CD8-positive, alpha-beta memory T cell (primary cell): ENCODE measurements at regions not wholly inside any gene's neighbourhood (a gene's known extent, or its start where the extent isn't known, plus 50 kb on each side); places are given as distances from the start of the nearest gene placed in this dataset.

Experiments
- CTCF ChIA-PET: fragments of 350-600 bp; sonication (Branson Sonifier 250); formaldehyde crosslinking; loops from one replicate; lab custom pipeline; 2021; ENCODE audit warnings: antibody characterized with exemption; lab: Charles Lee
- POLR2A ChIA-PET: fragments of 350-600 bp; sonication (Branson Sonifier 250); formaldehyde crosslinking; loops from one replicate; lab custom pipeline; 2021; ENCODE audit warnings: antibody characterized with exemption; lab: Charles Lee
- DNase-seq, 5 donors: peaks; one replicate each; pipeline versions ENCODE4 v3.0.0 to v3.0.0-alpha.2; 2020 to 2022; ENCODE audit warnings: mixed read lengths in 1 of 5
- H3K27ac ChIP-seq: one replicate; pipeline ENCODE4 v1.7.0; 2013; ENCODE audit warnings: low read depth, mild to moderate bottlenecking, low read length, moderate library complexity
- H3K27me3 ChIP-seq: 2 replicates; pipeline ENCODE4 v1.7.0; 2013; ENCODE audit warnings: low read length, mild to moderate bottlenecking; ENCODE audit not compliant: insufficient read depth, poor library complexity, severe bottlenecking
- H3K36me3 ChIP-seq: 2 replicates; pipeline ENCODE4 v1.7.0; 2013; ENCODE audit warnings: mild to moderate bottlenecking, low read length, moderate library complexity; ENCODE audit not compliant: insufficient read depth
- H3K4me1 ChIP-seq: 2 replicates; pipeline ENCODE4 v1.7.0; 2013; ENCODE audit warnings: mild to moderate bottlenecking, low read length, moderate library complexity; ENCODE audit not compliant: insufficient read depth
- H3K4me3 ChIP-seq: 2 replicates; pipeline ENCODE4 v1.7.0; 2013; ENCODE audit warnings: mild to moderate bottlenecking, low read length
- H3K9me3 ChIP-seq: 2 replicates; pipeline ENCODE4 v1.7.0; 2013; ENCODE audit warnings: mild to moderate bottlenecking, low read length
- H3K27ac Mint-ChIP-seq, 8 donors: one replicate each; pipeline ENCODE4 v1.8.0; 2020 to 2021; ENCODE audit warnings: mixed read lengths in 8 of 8, mild to moderate bottlenecking in 6 of 8, inconsistent platforms in 3 of 8, moderate library complexity in 3 of 8
- H3K27me3 Mint-ChIP-seq, 2 donors: one replicate each; pipeline ENCODE4 v1.8.0; 2020 to 2021; ENCODE audit warnings: mixed read lengths in 2 of 2, mild to moderate bottlenecking in 1 of 2, moderate library complexity in 1 of 2
- H3K36me3 Mint-ChIP-seq, 3 donors: one replicate each; pipeline ENCODE4 v1.8.0; 2020 to 2021; ENCODE audit warnings: mixed read lengths in 3 of 3, inconsistent platforms in 1 of 3, mild to moderate bottlenecking in 1 of 3
- H3K4me1 Mint-ChIP-seq, 3 donors: one replicate each; pipeline ENCODE4 v1.8.0; 2020 to 2021; ENCODE audit warnings: mixed read lengths in 3 of 3, inconsistent platforms in 1 of 3, mild to moderate bottlenecking in 1 of 3
- H3K4me3 Mint-ChIP-seq, 7 donors: one replicate each; pipeline ENCODE4 v1.8.0; 2020 to 2021; ENCODE audit warnings: mixed read lengths in 7 of 7, mild to moderate bottlenecking in 6 of 7, moderate library complexity in 4 of 7, inconsistent platforms in 2 of 7
- H3K9me3 Mint-ChIP-seq, 5 donors: one replicate each; pipeline ENCODE4 v1.8.0; 2020 to 2022; ENCODE audit warnings: mixed read lengths in 5 of 5, mild to moderate bottlenecking in 3 of 5, moderate library complexity in 2 of 5, inconsistent platforms in 1 of 5

DNA sequence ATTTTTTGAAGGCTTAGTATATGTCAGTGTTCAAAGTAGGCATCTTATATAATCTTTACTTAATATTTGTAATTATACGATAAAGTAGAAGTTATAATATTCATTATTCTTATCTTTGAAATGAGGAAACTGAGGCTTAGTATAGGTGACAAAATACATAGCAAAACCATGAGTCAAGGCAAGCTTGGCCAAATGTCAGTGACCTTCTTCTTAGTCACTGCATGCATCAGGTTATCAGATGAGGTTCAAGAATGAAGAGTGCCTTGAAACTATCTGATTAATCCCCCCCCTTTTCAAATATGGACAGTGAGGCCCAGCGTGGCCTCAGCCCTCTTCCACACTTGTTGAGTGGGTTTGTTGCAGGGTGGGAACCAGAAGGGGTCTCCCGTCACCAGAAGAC is 59.3 kb downstream of the PMAIP1 start:
- no peaks in the 10 kb centered on the region for H3K27me3 ChIP-seq
- no peak overlapping the region for H3K4me3 Mint-ChIP-seq
- no peaks in the 10 kb centered on the region for H3K9me3 ChIP-seq
- no peak overlapping the region for H3K27ac ChIP-seq
- no peaks in the 10 kb centered on the region for H3K36me3 Mint-ChIP-seq
- ChIA-PET CTCF (no interaction called here), POLR2A (no interaction called here)
- H3K4me1 ChIP-seq, result no peaks in the 10 kb centered on the region
- DNase-seq, result no peak
- no peaks in the 10 kb centered on the region for H3K36me3 ChIP-seq
- H3K27me3 Mint-ChIP-seq, result peaks cover 2 to 5% of the 10 kb centered on the region in 2 donors
- no peak overlapping the region for H3K27ac Mint-ChIP-seq
- H3K4me3 ChIP-seq, result no peak overlapping the region
- H3K4me1 Mint-ChIP-seq, result peaks cover 0 to 14% (median 6%) of the 10 kb centered on the region in 3 donors
- no peaks in the 10 kb centered on the region for H3K9me3 Mint-ChIP-seq

DNA sequence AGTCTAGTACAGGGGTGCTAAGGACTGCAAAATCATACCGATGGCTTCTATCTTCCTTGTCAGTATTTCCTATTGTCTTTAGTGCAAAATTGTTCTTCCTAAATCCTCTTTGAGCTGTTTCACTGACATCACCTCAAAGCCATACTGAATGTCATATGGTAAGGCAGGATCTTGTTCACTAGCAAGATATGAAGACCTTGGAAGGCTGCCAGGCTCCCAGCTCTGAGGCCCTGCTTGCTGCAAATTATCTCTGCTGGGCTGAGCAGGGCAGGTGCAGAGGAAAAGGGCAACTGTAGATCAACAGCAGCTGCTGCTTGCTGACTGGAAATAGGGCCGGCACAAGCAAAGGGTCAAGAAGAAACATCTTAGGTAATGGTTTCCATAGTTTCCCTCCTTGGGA is 58.2 kb downstream of the PMAIP1 start:
- H3K27me3 ChIP-seq, result no peaks in the 10 kb centered on the region
- peaks cover 0 to 16% (median 13%) of the 10 kb centered on the region in 3 donors for H3K4me1 Mint-ChIP-seq
- DNase-seq, result no peak
- no peak overlapping the region for H3K27ac ChIP-seq
- no peaks in the 10 kb centered on the region for H3K9me3 Mint-ChIP-seq
- no peak overlapping the region for H3K4me3 ChIP-seq
- peaks cover under 1 to 2% of the 10 kb centered on the region in 2 donors for H3K27me3 Mint-ChIP-seq
- H3K27ac Mint-ChIP-seq, result no peak overlapping the region
- ChIA-PET POLR2A (no interaction called here), CTCF (no interaction called here)
- H3K36me3 Mint-ChIP-seq, result no peaks in the 10 kb centered on the region
- no peaks in the 10 kb centered on the region for H3K4me1 ChIP-seq
- no peak overlapping the region for H3K4me3 Mint-ChIP-seq
- no peaks in the 10 kb centered on the region for H3K9me3 ChIP-seq
- no peaks in the 10 kb centered on the region for H3K36me3 ChIP-seq

- DNase-seq, result no peak
- ChIA-PET CTCF (interaction anchor here (1.0 kb wide), 1 partner anchor 34 kb away, joined by 3 read pairs; no protein-coding TSS in a partner anchor), POLR2A (no interaction called here)
- H3K27me3 ChIP-seq, result no peaks in the 10 kb centered on the region
- Mint-ChIP-seq H3K27ac (peak overlapping the region in 1 of 8 donors; percentile 12), H3K4me3 (no peak overlapping the region), H3K27me3 (peaks cover 0 to 1% of the 10 kb centered on the region in 2 donors), H3K36me3 (no peaks in the 10 kb centered on the region), H3K9me3 (no peaks in the 10 kb centered on the region), H3K4me1 (peaks cover 0 to 26% (median 18%) of the 10 kb centered on the region in 3 donors)
- no peaks in the 10 kb centered on the region for H3K4me1 ChIP-seq
- no peak overlapping the region for H3K27ac ChIP-seq
- H3K9me3 ChIP-seq, result no peaks in the 10 kb centered on the region
- H3K4me3 ChIP-seq, result no peak overlapping the region
- no peaks in the 10 kb centered on the region for H3K36me3 ChIP-seq
Measured at GRCh38 chr18:59954755-59955156, 55.0 kb downstream of the PMAIP1 start.

DNA sequence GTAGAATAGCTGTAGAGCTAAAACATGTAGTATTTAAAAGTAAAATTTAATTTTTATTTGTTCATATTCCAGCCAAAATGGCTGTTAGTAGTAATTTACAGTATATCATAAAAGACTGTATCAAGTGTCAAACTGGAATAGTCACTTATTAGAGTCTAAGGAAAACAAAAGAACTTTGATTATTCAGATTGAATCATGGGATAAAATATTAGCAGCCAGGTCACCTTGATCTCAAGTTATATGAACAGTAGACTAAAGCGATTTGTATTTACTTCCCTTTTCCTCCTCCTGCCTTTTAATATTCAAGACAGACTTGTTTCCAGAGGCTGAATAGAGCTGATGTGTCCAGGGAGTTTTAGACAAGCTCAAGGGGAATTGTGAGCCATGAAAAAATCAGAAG is 54.4 kb downstream of the PMAIP1 start:
- ChIA-PET CTCF (no interaction called here), POLR2A (interaction anchor here (0.5 kb wide), 1 partner anchor 58 kb away, joined by 4 read pairs; no protein-coding TSS in a partner anchor)
- H3K27ac Mint-ChIP-seq, result no peak overlapping the region
- no peaks in the 10 kb centered on the region for H3K4me1 ChIP-seq
- H3K4me3 ChIP-seq, result no peak overlapping the region
- no peaks in the 10 kb centered on the region for H3K36me3 Mint-ChIP-seq
- no peak overlapping the region for H3K27ac ChIP-seq
- H3K9me3 ChIP-seq, result no peaks in the 10 kb centered on the region
- H3K27me3 ChIP-seq, result no peaks in the 10 kb centered on the region
- H3K4me1 Mint-ChIP-seq, result peaks cover 0 to 26% (median 15%) of the 10 kb centered on the region in 3 donors
- H3K36me3 ChIP-seq, result no peaks in the 10 kb centered on the region
- H3K27me3 Mint-ChIP-seq, result peaks cover 0 to 1% of the 10 kb centered on the region in 2 donors
- H3K4me3 Mint-ChIP-seq, result no peak overlapping the region
- no peak for DNase-seq
- H3K9me3 Mint-ChIP-seq, result no peaks in the 10 kb centered on the region
